Hematopoietic multipotent progenitor cell treated with erythropoietin and hydrocortisone succinate and interleukin-3 and kit ligand, for 4 days (in vitro differentiated cells): ENCODE measurements at regions not wholly inside any gene's neighbourhood (a gene's known extent, or its start where the extent isn't known, plus 50 kb on each side); places are given as distances from the start of the nearest gene placed in this dataset.
"Not testable (repeated sequence)": the region's sequence is repeated elsewhere in the genome, so short reads cannot be mapped to it uniquely, and the experiment has no call there.

Experiments
- DNase-seq: peaks from one replicate; pipeline ENCODE4 v3.0.0-alpha.2; 2015

DNA sequence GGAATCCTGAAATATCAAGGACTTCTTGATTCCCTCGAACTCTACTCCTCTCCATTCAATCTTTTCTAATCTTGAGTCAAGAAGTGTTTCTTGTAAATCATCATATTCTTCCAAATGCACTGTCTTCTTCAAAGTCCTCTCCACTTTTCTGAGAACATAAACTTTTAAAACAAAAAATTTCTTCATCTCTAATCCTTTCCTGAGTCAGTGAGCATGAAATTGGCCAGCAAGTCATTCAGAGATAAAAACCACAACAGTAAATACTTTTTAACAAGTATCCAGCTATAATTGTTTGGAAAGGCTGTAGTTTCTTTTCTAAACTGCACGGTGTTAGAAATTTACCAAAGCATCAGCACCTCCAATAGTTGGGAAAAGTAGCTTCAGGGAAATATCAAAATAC lies 312.6 kb upstream of the GALNT5 start:
- no peak for DNase-seq

DNA sequence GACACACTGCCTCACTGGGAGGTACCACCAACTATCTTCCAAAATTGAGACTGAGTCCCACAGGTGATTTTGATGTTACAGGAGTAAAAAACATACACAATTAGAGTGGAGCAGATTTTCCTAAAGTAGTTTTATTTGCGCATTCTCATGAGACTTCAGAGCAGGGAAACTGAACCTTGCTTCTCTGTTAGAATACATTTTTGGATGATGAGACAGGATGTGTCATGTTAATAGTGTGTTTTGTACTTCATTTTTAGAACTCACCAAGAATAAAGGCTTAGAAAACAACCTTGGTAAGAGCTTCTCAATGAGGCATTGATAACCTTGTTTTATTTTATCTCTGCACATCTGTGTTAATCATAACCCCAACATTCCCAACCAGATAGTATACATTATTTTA lies 310.2 kb upstream of the GALNT5 start:
- DNase-seq, result no peak

- no peak for DNase-seq
Measured at GRCh38 chr2:156955701-156956100, 301.8 kb upstream of the GALNT5 start.

- DNase-seq, result no peak
Measured at GRCh38 chr2:156956161-156956560, 301.3 kb upstream of the GALNT5 start.

DNA sequence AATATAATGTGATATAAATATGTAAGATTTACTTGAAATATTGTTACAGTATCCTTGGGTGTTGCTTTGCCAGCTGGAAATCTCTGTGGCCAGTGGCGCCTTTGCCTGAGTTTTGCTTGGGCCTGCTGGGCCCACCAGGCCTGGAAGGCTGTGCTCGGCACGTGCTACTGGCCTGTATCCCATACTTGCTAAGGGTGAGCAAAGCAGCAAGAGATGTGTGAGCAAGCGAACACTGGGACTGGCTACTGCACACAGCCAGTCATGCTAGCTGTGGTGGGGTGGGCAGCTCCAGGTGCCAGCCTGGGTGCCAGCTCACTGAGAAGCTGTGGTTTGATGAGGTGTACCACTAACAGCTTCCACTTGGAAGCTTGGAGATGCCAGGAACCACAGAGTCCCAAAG lies 299.1 kb upstream of the GALNT5 start:
- DNase-seq, result no peak

GRCh38 chr2:156959481-156959880 lies 298.0 kb upstream of the GALNT5 start:
- DNase-seq, result no peak

DNA sequence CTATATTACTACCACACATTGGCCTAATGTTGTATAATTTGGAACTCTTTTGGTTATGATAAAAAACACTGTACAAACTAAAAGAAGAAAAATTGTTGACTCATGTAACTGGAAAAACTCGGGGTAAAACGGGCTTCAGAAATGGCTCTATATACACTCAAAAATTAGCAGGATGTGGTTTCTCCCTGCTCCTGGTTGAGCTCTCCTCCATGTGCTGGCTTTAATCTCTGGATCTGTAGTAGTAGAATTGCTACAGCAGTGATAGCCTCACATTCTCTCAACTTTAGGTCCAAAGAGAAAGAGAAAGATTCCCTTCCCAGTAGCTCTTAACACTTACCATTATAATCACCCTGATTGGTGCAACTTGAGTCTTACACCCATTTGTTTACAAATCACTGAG lies 274.9 kb upstream of the GALNT5 start:
- no peak for DNase-seq

DNA sequence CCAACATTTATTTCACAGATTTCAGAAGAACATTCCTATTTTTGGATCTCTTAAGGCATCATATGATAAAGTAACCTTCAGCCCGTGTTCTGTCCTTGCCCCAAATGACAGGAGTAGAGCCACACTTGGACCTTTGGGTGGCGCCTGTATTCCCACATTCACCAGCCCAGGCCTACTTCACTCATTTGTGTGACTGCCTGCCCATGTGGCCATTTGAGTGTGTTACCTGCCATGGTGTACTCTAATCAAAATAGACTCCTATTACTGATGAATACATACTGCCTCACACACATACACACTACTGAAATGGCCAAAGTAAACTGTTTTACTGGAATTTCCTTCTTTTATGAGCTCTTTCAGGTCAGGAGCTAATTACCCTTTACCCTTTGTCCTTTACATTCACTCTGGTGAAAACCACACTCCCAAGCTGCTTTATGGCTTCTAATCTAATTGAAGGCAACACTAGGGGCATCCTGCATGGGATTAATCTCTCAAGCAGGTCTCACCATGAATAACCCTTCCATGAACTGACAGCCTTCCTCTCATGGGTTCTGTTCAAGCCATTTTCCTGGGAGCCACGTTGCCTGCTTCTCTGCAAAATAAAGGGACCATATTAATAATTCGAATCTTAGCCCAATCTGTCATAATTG lies 271.0 kb upstream of the GALNT5 start:
- DNase-seq, result no peak

DNA sequence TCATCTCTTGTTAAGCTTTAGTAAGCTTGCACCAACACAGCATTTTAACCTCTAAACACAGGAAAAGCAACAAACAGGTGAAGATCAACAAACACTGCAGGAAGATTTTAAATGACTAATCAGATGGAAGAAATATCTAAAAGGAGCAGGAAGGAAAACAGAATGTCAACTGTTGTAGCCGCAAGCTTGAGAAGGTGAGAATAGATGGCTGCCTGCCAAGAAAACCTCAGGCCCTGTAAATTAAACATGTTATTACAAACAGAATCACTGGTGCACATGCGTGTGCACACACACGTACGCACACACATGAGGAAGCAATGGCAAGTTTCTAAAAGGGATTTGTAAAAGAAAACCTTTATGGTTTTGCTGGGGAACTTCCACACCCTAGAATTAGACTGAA lies 257.8 kb upstream of the GALNT5 start:
- DNase-seq, result no peak

- DNase-seq, result no peak
Measured at GRCh38 chr2:157004789-157005188, 252.7 kb upstream of the GALNT5 start.

DNA sequence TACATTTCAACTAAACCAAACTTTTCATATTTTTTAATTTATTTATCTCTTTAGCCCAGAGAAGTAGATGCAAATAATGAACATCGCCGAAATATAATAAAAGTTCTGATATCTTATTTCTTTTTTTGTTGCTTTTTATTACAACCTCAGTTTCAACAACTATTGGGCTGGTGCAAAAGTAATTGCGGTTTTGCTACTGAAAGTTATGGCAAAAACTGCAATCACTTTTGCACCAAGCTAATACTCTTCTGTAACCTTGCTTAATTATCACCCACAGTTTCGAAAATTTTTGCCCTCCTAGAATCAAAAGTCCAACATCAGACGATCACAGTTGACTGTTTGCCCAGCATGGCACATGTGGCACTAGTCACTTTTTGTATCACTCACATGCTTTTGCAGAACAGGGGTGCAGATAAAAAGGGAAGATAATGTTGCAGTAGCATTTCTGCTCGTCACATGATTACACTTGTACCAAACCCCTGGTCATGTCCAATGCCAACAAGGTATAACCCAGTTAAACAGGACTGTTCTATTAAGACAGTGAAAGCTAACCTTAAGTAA lies 242.4 kb upstream of the GALNT5 start:
- DNase-seq, result no peak

DNA sequence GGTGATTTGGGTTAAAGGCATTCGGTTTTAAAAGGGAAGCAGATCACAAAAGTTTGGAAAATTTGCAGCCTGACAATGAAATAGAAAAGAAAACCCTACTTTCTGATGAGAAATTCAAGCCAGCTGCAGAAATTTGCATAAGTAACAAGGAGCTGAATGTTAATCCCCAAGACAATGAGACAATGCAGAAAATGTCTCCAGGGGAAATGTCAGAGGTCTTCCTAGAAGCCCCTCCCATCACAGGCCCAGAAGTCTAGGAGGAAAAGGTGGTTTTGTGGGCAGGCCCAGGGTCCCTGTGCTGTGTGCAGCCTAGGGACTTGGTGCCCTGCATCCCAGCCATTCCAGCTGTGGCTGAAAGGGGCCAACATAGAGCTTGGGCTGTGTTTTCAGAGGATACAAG lies 234.2 kb upstream of the GALNT5 start:
- DNase-seq, result not testable (repeated sequence)

DNA sequence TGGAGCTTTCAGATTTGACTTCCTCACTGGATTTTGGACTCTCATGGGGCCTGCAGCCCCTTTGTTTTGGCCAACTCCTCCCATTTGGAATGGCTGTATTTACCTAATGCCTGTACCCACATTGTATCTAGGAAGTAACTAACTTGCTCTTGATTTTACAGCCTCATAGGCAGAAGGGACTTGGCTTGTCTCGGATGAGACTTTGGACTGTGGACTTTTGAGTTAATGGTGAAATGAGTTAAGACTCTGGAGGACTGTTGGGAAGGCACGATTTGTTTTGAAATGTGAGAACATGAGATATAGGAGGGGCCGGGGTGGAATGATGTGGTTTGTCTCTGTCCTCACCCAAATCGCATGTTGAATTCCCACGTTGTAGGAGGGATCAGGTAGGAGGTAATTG lies 233.4 kb upstream of the GALNT5 start:
- no peak for DNase-seq

- no peak for DNase-seq
Measured at GRCh38 chr2:157032017-157032416, 225.5 kb upstream of the GALNT5 start.

- no peak for DNase-seq
Measured at GRCh38 chr2:157036726-157037125, 220.8 kb upstream of the GALNT5 start.

- no peak for DNase-seq
Measured at GRCh38 chr2:157043786-157044185, 213.7 kb upstream of the GALNT5 start.

DNA sequence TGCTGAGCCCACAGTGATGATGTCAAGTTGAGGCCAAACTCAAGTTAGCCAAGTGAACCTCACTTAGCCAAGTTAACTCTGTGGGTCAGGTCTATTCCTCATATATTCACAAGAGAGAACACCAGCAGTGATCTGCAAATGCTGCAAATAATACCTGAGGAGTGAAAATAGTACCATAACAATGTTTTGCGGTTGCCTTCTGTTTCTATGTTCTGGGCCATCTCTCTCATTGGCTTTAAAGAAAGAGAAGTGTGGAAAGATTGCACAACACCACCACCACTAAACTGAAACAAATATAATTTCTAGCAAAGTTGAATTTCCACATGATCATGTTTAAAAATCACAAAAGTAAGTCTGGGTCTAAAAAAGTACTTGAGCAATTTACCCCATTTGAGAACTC lies 211.1 kb upstream of the GALNT5 start:
- no peak for DNase-seq

- no peak for DNase-seq
Measured at GRCh38 chr2:157052685-157053224, 204.8 kb upstream of the GALNT5 start.

DNA sequence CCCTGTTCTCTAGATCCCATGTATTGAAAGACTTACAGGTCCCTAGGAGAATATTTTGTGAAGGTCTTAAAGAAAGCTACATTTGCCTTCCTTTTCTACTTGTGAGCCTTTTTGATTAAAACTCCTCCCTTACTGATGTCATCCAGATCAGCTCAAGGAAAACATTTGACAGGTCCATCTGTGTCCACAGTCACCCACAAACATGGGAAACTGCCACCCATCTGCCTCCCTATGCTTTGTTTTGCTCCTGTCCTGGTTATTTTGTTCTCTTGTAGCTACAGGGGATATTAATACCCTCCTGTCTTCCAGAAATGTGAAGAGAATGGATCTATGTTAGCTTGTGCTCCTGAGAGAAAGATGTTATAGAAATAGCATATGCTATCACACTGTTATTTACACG lies 203.6 kb upstream of the GALNT5 start:
- DNase-seq, result no peak

GRCh38 chr2:157055660-157056199 lies 201.8 kb upstream of the GALNT5 start:
- DNase-seq, result peak; percentile 54

- no peak for DNase-seq
Measured at GRCh38 chr2:157056200-157056676, 201.3 kb upstream of the GALNT5 start.

GRCh38 chr2:157058161-157058560 lies 199.3 kb upstream of the GALNT5 start:
- DNase-seq, result no peak

DNA sequence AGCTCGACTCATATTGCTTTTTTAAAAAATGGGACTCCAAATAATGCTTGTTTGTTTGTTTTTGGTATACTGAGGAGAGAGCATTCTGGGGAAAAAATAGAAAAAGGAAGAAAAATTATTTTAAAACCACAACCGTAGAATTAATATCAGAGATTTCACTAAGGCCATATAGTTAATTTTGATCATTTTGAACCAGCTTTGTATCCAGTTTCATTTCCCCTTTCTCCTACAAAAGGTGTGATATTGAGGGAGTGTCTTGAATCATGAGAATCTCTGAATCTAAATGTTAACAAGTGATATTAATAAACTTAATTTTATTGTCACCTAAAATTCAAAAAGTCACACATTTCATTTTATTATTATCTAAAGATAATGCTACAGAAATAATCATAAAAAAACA lies 198.5 kb upstream of the GALNT5 start:
- DNase-seq, result no peak

DNA sequence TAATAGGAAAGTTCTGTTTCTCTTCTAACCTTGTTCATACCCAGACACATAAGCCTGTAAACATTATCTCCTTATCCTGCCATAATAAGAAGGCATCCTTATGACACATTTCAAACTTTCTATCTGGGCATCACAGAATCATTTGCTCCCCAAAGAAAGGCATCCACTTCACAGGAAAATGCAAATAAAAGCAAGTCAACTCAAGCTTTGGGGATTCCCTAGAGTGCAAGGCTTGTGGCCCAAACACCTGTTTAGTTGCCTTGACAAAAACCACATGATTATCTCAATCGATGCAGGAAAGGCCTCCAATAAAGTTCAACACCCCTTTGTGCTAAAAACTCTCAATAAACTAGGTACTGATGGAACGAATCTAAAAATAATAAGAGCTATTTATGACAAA lies 195.7 kb upstream of the GALNT5 start:
- DNase-seq, result no peak

- no peak for DNase-seq
Measured at GRCh38 chr2:157067562-157067961, 189.9 kb upstream of the GALNT5 start.
